GM20000 (cell line): ENCODE measurements at regions not wholly inside any gene's neighbourhood (a gene's known extent, or its start where the extent isn't known, plus 50 kb on each side); places are given as distances from the start of the nearest gene placed in this dataset.
A peak's percentile ranks its signal among the peaks of the same experiment; 100 is the strongest.
"Not testable (repeated sequence)": the region's sequence is repeated elsewhere in the genome, so short reads cannot be mapped to it uniquely, and the experiment has no call there.

Source experiments
- DNase-seq: peaks from one replicate; pipeline ENCODE4 v3.0.0; 2012; ENCODE audit warnings: low spot score
- CTCF ChIP-seq: IDR thresholded peaks from 2 replicates; pipeline ENCODE4 v1.5.1; 2012; ENCODE audit warnings: mild to moderate bottlenecking, control low read depth; ENCODE audit errors: extremely low read depth, missing control alignments

DNA sequence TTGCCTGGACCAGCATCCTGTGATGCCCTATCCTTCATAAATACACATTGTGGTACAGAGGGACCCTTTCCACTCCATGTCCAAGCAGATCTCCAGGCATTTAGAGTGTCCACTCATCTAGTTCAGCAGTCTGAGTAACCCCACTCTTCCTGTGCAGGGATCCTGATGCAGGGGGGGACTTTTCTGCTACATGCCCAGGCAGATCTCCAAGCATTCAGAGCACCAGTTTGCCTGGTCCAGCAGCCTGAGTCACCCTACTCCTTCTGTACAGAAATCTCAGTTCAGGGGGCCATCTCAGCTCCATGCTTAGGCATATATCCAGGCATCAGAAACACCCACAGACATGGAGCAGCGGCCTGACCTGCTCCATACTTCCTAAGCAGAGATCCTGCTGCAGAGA, 1089.8 kb downstream of the FAT4 start:
- DNase-seq: no peak
- no peak for TF ChIP-seq CTCF

- no peak for DNase-seq
- peak; percentile 38 for TF ChIP-seq CTCF
Measured at GRCh38 chr4:126405369-126405982, 1090.7 kb downstream of the FAT4 start.

DNA sequence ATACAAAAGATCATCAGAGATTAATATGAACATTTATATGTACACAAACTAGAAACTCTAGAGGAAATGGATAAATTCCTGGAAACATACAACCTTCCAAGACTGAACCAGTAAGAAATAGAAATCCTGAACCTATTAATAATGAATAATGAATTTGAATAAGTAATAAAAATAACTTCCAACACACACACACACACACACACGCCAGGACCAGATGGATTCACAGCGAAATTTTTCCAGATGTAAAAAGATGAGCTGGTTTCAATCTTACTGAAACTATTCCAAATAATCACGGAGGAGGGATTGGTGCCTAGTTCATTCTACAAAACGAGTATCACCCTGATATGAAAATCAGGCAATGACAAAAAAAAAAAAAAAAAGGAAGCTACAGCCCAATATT, 1095.0 kb downstream of the FAT4 start:
- DNase-seq: no peak
- TF ChIP-seq CTCF: no peak

DNA sequence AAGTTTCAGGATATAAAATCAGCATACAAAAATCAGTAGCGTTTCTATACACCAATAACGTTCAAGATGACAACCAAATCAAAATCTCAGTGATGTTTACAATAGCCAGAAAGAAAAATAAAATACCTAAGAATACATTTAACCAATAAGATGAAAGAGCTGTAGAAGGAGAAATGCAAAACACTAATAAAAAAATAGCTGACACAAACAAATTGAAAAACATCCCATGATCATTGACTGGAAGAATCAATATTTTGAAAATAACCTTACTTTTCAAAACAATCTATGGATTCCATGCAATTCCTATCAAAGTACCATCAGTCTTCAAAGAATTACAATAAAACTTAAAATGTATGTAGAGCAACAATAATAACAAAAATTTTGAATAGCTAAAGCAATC, 1096.3 kb downstream of the FAT4 start:
- DNase-seq: no peak
- no peak for TF ChIP-seq CTCF

DNA sequence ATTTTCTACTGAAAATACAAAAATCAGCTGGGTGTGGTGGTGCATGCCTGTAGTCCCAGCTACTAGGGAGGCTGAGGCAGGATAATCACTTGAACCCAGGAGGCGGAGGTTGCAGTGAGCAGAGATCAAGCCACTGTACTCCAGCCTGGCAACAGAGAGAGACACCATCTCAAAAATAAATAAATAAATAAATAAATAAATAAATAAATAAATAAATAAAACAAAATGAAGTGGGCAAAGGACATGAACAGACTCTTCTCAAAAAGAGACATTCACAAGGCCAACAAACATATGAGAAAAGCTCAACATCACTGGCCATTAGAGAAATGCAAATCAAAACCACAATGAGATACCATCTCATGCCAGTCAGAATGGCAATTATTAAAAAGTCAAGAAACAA, 1097.6 kb downstream of the FAT4 start:
- not testable (repeated sequence) for DNase-seq

GRCh38 chr4:126414741-126415140, 1100.0 kb downstream of the FAT4 start:
- DNase-seq: no peak
- no peak for TF ChIP-seq CTCF

GRCh38 chr4:126419266-126419665, 1104.5 kb downstream of the FAT4 start:
- no peak for DNase-seq
- no peak for TF ChIP-seq CTCF

GRCh38 chr4:126427853-126428252, 1113.1 kb downstream of the FAT4 start:
- DNase-seq: no peak
- TF ChIP-seq CTCF: no peak
